Endothelial cell of umbilical vein (primary cell): ENCODE measurements at regions not wholly inside any gene's neighbourhood (a gene's known extent, or its start where the extent isn't known, plus 50 kb on each side); places are given as distances from the start of the nearest gene placed in this dataset.

Experiments used
- BruUV-seq: library from RNA; stranded (reverse); fragments of 400-500 nt; replicated peaks from 2 replicates; lab custom pipeline; 2021; lab: Mats Ljungman, UMichigan
- CTCF ChIA-PET: fragments of 300-600, 350-600 bp; sonication (Branson Sonifier 250); formaldehyde crosslinking; loops from one replicate; lab custom pipeline; 2021; ENCODE audit warnings: antibody characterized with exemption, inconsistent platforms; lab: Charles Lee
- POLR2A ChIA-PET: fragments of 300-600, 350-600 bp; sonication (Branson Sonifier 250); formaldehyde crosslinking; loops from one replicate; lab custom pipeline; 2021; ENCODE audit warnings: antibody characterized with exemption, inconsistent platforms; lab: Charles Lee
- DNase-seq: peaks from one replicate; pipeline ENCODE4 v3.0.0-alpha.2; 2011; ENCODE audit warnings: low read depth, low spot score
- FAIRE-seq: peaks from 2 replicates; lab custom pipeline; 2011; peaks lifted over from hg19 to GRCh38; lab: Jason Lieb, UNC
- H2AFZ ChIP-seq: 2 replicates; pipeline ENCODE4 v1.6.0; 2012; ENCODE audit warnings: low read depth, low read length, control low read depth, inconsistent platforms
- H3K27ac ChIP-seq: 2 replicates; pipeline ENCODE4 v1.5.1; 2011; ENCODE audit warnings: low read depth, mild to moderate bottlenecking, control low read depth, low read length, moderate library complexity; ENCODE audit not compliant: insufficient read depth
- H3K27me3 ChIP-seq, 2 experiments: 2 replicates each; pipeline versions ENCODE4 v1.6.0 to v1.6.1; 2011; ENCODE audit warnings: low read length in 2 of 2, mixed read lengths in 1 of 2; ENCODE audit not compliant: control insufficient read depth in 2 of 2, insufficient read depth in 2 of 2
- H3K36me3 ChIP-seq, 2 experiments: 2 replicates in 1 of 2; 3 replicates in 1 of 2; pipeline ENCODE4 v1.5.1; 2011; ENCODE audit warnings: low read length in 2 of 2, mild to moderate bottlenecking in 1 of 2, moderate library complexity in 1 of 2; ENCODE audit not compliant: control insufficient read depth in 2 of 2, insufficient read depth in 2 of 2; ENCODE audit errors: extremely low read depth in 1 of 2
- H3K4me1 ChIP-seq: 3 replicates; pipeline ENCODE4 v1.5.1; 2011; ENCODE audit warnings: mild to moderate bottlenecking, low read length; ENCODE audit not compliant: control insufficient read depth, insufficient read depth; ENCODE audit errors: extremely low read depth
- H3K4me2 ChIP-seq: 2 replicates; pipeline ENCODE4 v1.6.1; 2011; ENCODE audit warnings: low read length, control low read depth, mixed read lengths; ENCODE audit not compliant: insufficient read depth
- H3K4me3 ChIP-seq, 3 experiments: fragments of 200-600 bp in 1 of 3; sonication (generic), shearing (Covaris generic) in 1 of 3; replicated peaks in 1 of 3; 2 replicates each; pipeline ENCODE4 v1.5.1; 2011 to 2016; ENCODE audit warnings: control low read depth in 3 of 3, low read length in 3 of 3, mild to moderate bottlenecking in 2 of 3, inconsistent platforms in 1 of 3, low read depth in 1 of 3, moderate library complexity in 1 of 3; ENCODE audit not compliant: insufficient read depth in 1 of 3
- H3K79me2 ChIP-seq: 2 replicates; pipeline ENCODE4 v1.6.0; 2012; ENCODE audit warnings: low read length, inconsistent platforms; ENCODE audit not compliant: control insufficient read depth, insufficient read depth
- H3K9ac ChIP-seq: replicated peaks from 2 replicates; pipeline ENCODE3; 2011; ENCODE audit warnings: low read length, control low read depth; ENCODE audit not compliant: insufficient read depth; ENCODE audit errors: extremely low read depth
- H3K9me1 ChIP-seq: replicated peaks from 3 replicates; pipeline ENCODE4 v1.6.0; 2011; ENCODE audit warnings: mild to moderate bottlenecking, low read length; ENCODE audit not compliant: control insufficient read depth, insufficient read depth; ENCODE audit errors: extremely low read depth
- H3K9me3 ChIP-seq: replicated peaks from 2 replicates; pipeline ENCODE4 v1.5.1; 2012; ENCODE audit warnings: low read length, inconsistent platforms; ENCODE audit not compliant: control insufficient read depth, insufficient read depth
- H4K20me1 ChIP-seq: replicated peaks from 2 replicates; pipeline ENCODE3; 2011; ENCODE audit warnings: mild to moderate bottlenecking, low read length; ENCODE audit not compliant: control insufficient read depth, insufficient read depth; ENCODE audit errors: extremely low read depth
- EZH2 ChIP-seq: IDR thresholded peaks from 2 replicates; pipeline ENCODE4 v1.6.1; 2012; ENCODE audit warnings: borderline replicate concordance, low read depth, mild to moderate bottlenecking, moderate library complexity, low read length, inconsistent platforms; ENCODE audit not compliant: severe bottlenecking
- FOS ChIP-seq: IDR thresholded peaks from 2 replicates; pipeline ENCODE4 v1.6.1; 2011; ENCODE audit warnings: mild to moderate bottlenecking, low read length, moderate library complexity, borderline replicate concordance; ENCODE audit not compliant: insufficient read depth
- GATA2 ChIP-seq: IDR thresholded peaks from 2 replicates; pipeline ENCODE4 v1.7.0; 2011; ENCODE audit warnings: low read depth, mild to moderate bottlenecking, moderate library complexity, mixed read lengths, low read length; ENCODE audit not compliant: insufficient read length, insufficient read depth
- JUN ChIP-seq: IDR thresholded peaks from 2 replicates; pipeline ENCODE4 v1.6.1; 2011; ENCODE audit warnings: borderline replicate concordance, low read depth; ENCODE audit not compliant: insufficient read length, insufficient read depth
- MYC ChIP-seq: IDR thresholded peaks from one replicate; pipeline ENCODE4 v1.6.1; 2011; ENCODE audit warnings: mild to moderate bottlenecking, low read depth, low read length
- POLR2A ChIP-seq: IDR thresholded peaks from 2 replicates; pipeline ENCODE4 v1.6.1; 2012; ENCODE audit warnings: low read depth, mild to moderate bottlenecking, control low read depth, low read length
- POLR2AphosphoS5 ChIP-seq: IDR thresholded peaks from 2 replicates; pipeline ENCODE4 v1.6.1; 2012; ENCODE audit warnings: low read depth, mild to moderate bottlenecking, control low read depth, low read length, moderate library complexity; ENCODE audit not compliant: insufficient read depth
- dilution Hi-C: fragments of 300-500 bp; cut with MboI; formaldehyde crosslinking; loops from one replicate; pipeline ENCODE4 v1.15.0; 2019; ENCODE audit warnings: low sequenced_read_pairs; ENCODE audit not compliant: extremely low pct_ligation_motif_present
- intact Hi-C: fragments of 100-400 bp; cut with micrococcal nuclease; formaldehyde crosslinking; loops from one replicate; pipeline ENCODE4 v1.10.0; 2022
- TF ChIP-seq, protein P1 (sequence below), 2 donors: IDR thresholded peaks; 1 replicate in 1 of 2; 2 replicates in 1 of 2; pipeline ENCODE4 v1.5.1; 2011; ENCODE audit warnings: low read length in 2 of 2, mild to moderate bottlenecking in 2 of 2, moderate library complexity in 2 of 2, control low read depth in 1 of 2, inconsistent platforms in 1 of 2, low read depth in 1 of 2; ENCODE audit not compliant: insufficient read depth in 1 of 2; ENCODE audit errors: extremely low read depth in 1 of 2
- TF ChIP-seq, protein P2 (sequence below): IDR thresholded peaks from 2 replicates; pipeline ENCODE4 v1.6.1; 2011; ENCODE audit not compliant: insufficient read depth, insufficient read length

DNA sequence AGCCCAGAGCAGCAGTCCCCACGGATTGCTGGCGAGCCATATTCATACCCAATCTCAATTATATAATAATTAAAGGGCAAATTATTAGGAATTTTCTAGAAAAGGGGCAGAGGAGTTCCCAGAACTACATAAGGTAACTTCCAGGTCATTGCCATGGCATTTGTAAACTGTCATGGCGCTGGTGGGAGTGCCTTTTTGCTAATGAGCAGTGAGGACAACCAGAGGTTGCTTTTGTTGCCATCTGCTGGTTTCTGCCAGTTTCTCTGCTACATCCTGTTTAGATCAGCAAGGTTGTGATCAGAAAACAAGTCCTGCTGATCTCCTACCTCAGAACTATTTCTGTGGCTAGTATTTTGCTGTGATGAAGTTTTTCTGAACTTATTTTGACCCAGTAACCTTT, 159.8 kb upstream of the PIEZO2 start:
- H3K4me1 ChIP-seq = no peaks in the 10 kb centered on the region
- no peak overlapping the region for H2AFZ ChIP-seq
- no peak for TF ChIP-seq JUN
- no peak for TF ChIP-seq POLR2A
- TF ChIP-seq EZH2 = no peak
- TF ChIP-seq, protein P1, sequence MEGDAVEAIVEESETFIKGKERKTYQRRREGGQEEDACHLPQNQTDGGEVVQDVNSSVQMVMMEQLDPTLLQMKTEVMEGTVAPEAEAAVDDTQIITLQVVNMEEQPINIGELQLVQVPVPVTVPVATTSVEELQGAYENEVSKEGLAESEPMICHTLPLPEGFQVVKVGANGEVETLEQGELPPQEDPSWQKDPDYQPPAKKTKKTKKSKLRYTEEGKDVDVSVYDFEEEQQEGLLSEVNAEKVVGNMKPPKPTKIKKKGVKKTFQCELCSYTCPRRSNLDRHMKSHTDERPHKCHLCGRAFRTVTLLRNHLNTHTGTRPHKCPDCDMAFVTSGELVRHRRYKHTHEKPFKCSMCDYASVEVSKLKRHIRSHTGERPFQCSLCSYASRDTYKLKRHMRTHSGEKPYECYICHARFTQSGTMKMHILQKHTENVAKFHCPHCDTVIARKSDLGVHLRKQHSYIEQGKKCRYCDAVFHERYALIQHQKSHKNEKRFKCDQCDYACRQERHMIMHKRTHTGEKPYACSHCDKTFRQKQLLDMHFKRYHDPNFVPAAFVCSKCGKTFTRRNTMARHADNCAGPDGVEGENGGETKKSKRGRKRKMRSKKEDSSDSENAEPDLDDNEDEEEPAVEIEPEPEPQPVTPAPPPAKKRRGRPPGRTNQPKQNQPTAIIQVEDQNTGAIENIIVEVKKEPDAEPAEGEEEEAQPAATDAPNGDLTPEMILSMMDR (IDR thresholded peaks at IDR 0.05; ENCODE audit: extremely low read depth in 1 of 2, insufficient read depth in 1 of 2, low read depth in 1 of 2, low read length in 2 of 2) = no peak
- TF ChIP-seq FOS = no peak
- TF ChIP-seq, protein P2, sequence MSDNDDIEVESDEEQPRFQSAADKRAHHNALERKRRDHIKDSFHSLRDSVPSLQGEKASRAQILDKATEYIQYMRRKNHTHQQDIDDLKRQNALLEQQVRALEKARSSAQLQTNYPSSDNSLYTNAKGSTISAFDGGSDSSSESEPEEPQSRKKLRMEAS = no peak
- no peak for TF ChIP-seq GATA2
- no peak for TF ChIP-seq POLR2AphosphoS5
- TF ChIP-seq MYC = no peak
- dilution Hi-C loops = no loop called here
- H3K36me3 ChIP-seq = no peaks in the 10 kb centered on the region
- intact Hi-C loops = loop anchor here (5.0 kb wide), 1 partner anchor 1337 kb away; no protein-coding TSS in a partner anchor
- ChIA-PET CTCF (interaction anchor here (1.0 to 4.2 kb wide), 3 partner anchors 203 to 244 kb away, joined by 4 to 41 read pairs (median 6); no protein-coding TSS in a partner anchor), POLR2A (no interaction called here)
- H3K4me2 ChIP-seq = no peak overlapping the region
- DNase-seq = no peak
- no TSS peak for BruUV-seq
- no peaks in the 10 kb centered on the region for H3K27me3 ChIP-seq
- no peaks in the 10 kb centered on the region for H3K9me1 ChIP-seq
- H3K27ac ChIP-seq = no peak overlapping the region
- no peaks in the 10 kb centered on the region for H3K79me2 ChIP-seq
- no peaks in the 10 kb centered on the region for H3K9me3 ChIP-seq
- no peaks in the 10 kb centered on the region for H4K20me1 ChIP-seq
- H3K9ac ChIP-seq = no peak overlapping the region
- no peak overlapping the region for H3K4me3 ChIP-seq
- FAIRE-seq = no peak
